ENCODE measurements at regions not wholly inside any gene's neighbourhood (a gene's known extent, or its start where the extent isn't known, plus 50 kb on each side); places are given as distances from the start of the nearest gene placed in this dataset.
A peak's percentile ranks its signal among the peaks of the same experiment; 100 is the strongest.

- H3K27me3 ChIP-seq (ENCODE audit: low read depth, low read length), result no peaks in the 10 kb centered on the region
- no peak overlapping the region for H3K4me3 ChIP-seq (ENCODE audit: low read depth in 1 of 2, low read length in 2 of 2)
- H3K4me1 ChIP-seq (ENCODE audit: control insufficient read depth in 1 of 2, insufficient read depth in 2 of 2, low read length in 2 of 2), result peaks cover 0 to 8% of the 10 kb centered on the region in 2 donors
- no peaks in the 10 kb centered on the region for H3K9me3 ChIP-seq (ENCODE audit: control insufficient read depth in 1 of 2, low read length in 2 of 2)
- no peaks in the 10 kb centered on the region for H3K36me3 ChIP-seq (ENCODE audit: control insufficient read depth in 1 of 2, insufficient read depth in 2 of 2, low read length in 2 of 2)
- H3K27ac ChIP-seq (ENCODE audit: low read length), result no peak overlapping the region
Measured at GRCh38 chr6:168979254-168979653, 274.4 kb downstream of the THBS2 start.

- H3K4me3 ChIP-seq (ENCODE audit: low read depth in 1 of 2, low read length in 2 of 2), result no peak overlapping the region
- no peak overlapping the region for H3K27ac ChIP-seq (ENCODE audit: low read length)
- H3K36me3 ChIP-seq (ENCODE audit: control insufficient read depth in 1 of 2, insufficient read depth in 2 of 2, low read length in 2 of 2), result no peaks in the 10 kb centered on the region
- H3K4me1 ChIP-seq (ENCODE audit: control insufficient read depth in 1 of 2, insufficient read depth in 2 of 2, low read length in 2 of 2), result no peaks in the 10 kb centered on the region
- no peaks in the 10 kb centered on the region for H3K9me3 ChIP-seq (ENCODE audit: control insufficient read depth in 1 of 2, low read length in 2 of 2)
- H3K27me3 ChIP-seq (ENCODE audit: low read depth, low read length), result no peaks in the 10 kb centered on the region
Measured at GRCh38 chr6:168972128-168972527, 281.5 kb downstream of the THBS2 start.

GRCh38 chr6:168971549-168971948 is 282.1 kb downstream of the THBS2 start:
- no peak overlapping the region for H3K27ac ChIP-seq (ENCODE audit: low read length)
- H3K27me3 ChIP-seq (ENCODE audit: low read depth, low read length), result no peaks in the 10 kb centered on the region
- H3K4me1 ChIP-seq (ENCODE audit: control insufficient read depth in 1 of 2, insufficient read depth in 2 of 2, low read length in 2 of 2), result no peaks in the 10 kb centered on the region

GRCh38 chr6:168968801-168969200 is 284.8 kb downstream of the THBS2 start:
- Histone ChIP-seq H3K36me3 (ENCODE audit: control insufficient read depth in 1 of 2, insufficient read depth in 2 of 2, low read length in 2 of 2) (no peaks in the 10 kb centered on the region), H3K4me1 (ENCODE audit: control insufficient read depth in 1 of 2, insufficient read depth in 2 of 2, low read length in 2 of 2) (no peaks in the 10 kb centered on the region), H3K27me3 (ENCODE audit: low read depth, low read length) (no peaks in the 10 kb centered on the region), H3K27ac (ENCODE audit: low read length) (no peak overlapping the region), H3K9me3 (ENCODE audit: control insufficient read depth in 1 of 2, low read length in 2 of 2) (no peaks in the 10 kb centered on the region), H3K4me3 (ENCODE audit: low read depth in 1 of 2, low read length in 2 of 2) (no peak overlapping the region)

More at GRCh38 chr6:168971549-168971948, 282.1 kb downstream of the THBS2 start:
- Histone ChIP-seq H3K4me3 (ENCODE audit: low read depth in 1 of 2, low read length in 2 of 2) (no peak overlapping the region), H3K36me3 (ENCODE audit: control insufficient read depth in 1 of 2, insufficient read depth in 2 of 2, low read length in 2 of 2) (no peaks in the 10 kb centered on the region), H3K9me3 (ENCODE audit: control insufficient read depth in 1 of 2, low read length in 2 of 2) (no peaks in the 10 kb centered on the region)

GRCh38 chr6:168968228-168968627 is 285.4 kb downstream of the THBS2 start:
- Histone ChIP-seq H3K27me3 (ENCODE audit: low read depth, low read length) (no peaks in the 10 kb centered on the region), H3K27ac (ENCODE audit: low read length) (peak overlapping the region; percentile 24), H3K36me3 (ENCODE audit: control insufficient read depth in 1 of 2, insufficient read depth in 2 of 2, low read length in 2 of 2) (no peaks in the 10 kb centered on the region), H3K9me3 (ENCODE audit: control insufficient read depth in 1 of 2, low read length in 2 of 2) (no peaks in the 10 kb centered on the region), H3K4me1 (ENCODE audit: control insufficient read depth in 1 of 2, insufficient read depth in 2 of 2, low read length in 2 of 2) (no peaks in the 10 kb centered on the region), H3K4me3 (ENCODE audit: low read depth in 1 of 2, low read length in 2 of 2) (no peak overlapping the region)

- Histone ChIP-seq H3K27ac (ENCODE audit: low read length) (peak overlapping the region; percentile 24), H3K9me3 (ENCODE audit: control insufficient read depth in 1 of 2, low read length in 2 of 2) (no peaks in the 10 kb centered on the region), H3K4me3 (ENCODE audit: low read depth in 1 of 2, low read length in 2 of 2) (no peak overlapping the region), H3K36me3 (ENCODE audit: control insufficient read depth in 1 of 2, insufficient read depth in 2 of 2, low read length in 2 of 2) (no peaks in the 10 kb centered on the region), H3K4me1 (ENCODE audit: control insufficient read depth in 1 of 2, insufficient read depth in 2 of 2, low read length in 2 of 2) (no peaks in the 10 kb centered on the region), H3K27me3 (ENCODE audit: low read depth, low read length) (no peaks in the 10 kb centered on the region)
Measured at GRCh38 chr6:168967281-168967925, 286.2 kb downstream of the THBS2 start.

- Histone ChIP-seq H3K36me3 (ENCODE audit: control insufficient read depth in 1 of 2, insufficient read depth in 2 of 2, low read length in 2 of 2) (no peaks in the 10 kb centered on the region), H3K27ac (ENCODE audit: low read length) (no peak overlapping the region), H3K27me3 (ENCODE audit: low read depth, low read length) (no peaks in the 10 kb centered on the region), H3K4me1 (ENCODE audit: control insufficient read depth in 1 of 2, insufficient read depth in 2 of 2, low read length in 2 of 2) (peaks cover 0 to 6% of the 10 kb centered on the region in 2 donors), H3K4me3 (ENCODE audit: low read depth in 1 of 2, low read length in 2 of 2) (no peak overlapping the region), H3K9me3 (ENCODE audit: control insufficient read depth in 1 of 2, low read length in 2 of 2) (no peaks in the 10 kb centered on the region)
Measured at GRCh38 chr6:168964138-168964835, 289.4 kb downstream of the THBS2 start.

GRCh38 chr6:168962886-168963285 is 290.8 kb downstream of the THBS2 start:
- Histone ChIP-seq H3K4me1 (ENCODE audit: control insufficient read depth in 1 of 2, insufficient read depth in 2 of 2, low read length in 2 of 2) (peaks cover 0 to 6% of the 10 kb centered on the region in 2 donors), H3K36me3 (ENCODE audit: control insufficient read depth in 1 of 2, insufficient read depth in 2 of 2, low read length in 2 of 2) (no peaks in the 10 kb centered on the region), H3K4me3 (ENCODE audit: low read depth in 1 of 2, low read length in 2 of 2) (no peak overlapping the region), H3K9me3 (ENCODE audit: control insufficient read depth in 1 of 2, low read length in 2 of 2) (no peaks in the 10 kb centered on the region), H3K27me3 (ENCODE audit: low read depth, low read length) (no peaks in the 10 kb centered on the region), H3K27ac (ENCODE audit: low read length) (no peak overlapping the region)

GRCh38 chr6:168961264-168961656 is 292.4 kb downstream of the THBS2 start:
- Histone ChIP-seq H3K4me1 (ENCODE audit: control insufficient read depth in 1 of 2, insufficient read depth in 2 of 2, low read length in 2 of 2) (peaks cover 4 to 6% of the 10 kb centered on the region in 2 donors), H3K27ac (ENCODE audit: low read length) (no peak overlapping the region), H3K36me3 (ENCODE audit: control insufficient read depth in 1 of 2, insufficient read depth in 2 of 2, low read length in 2 of 2) (no peaks in the 10 kb centered on the region), H3K27me3 (ENCODE audit: low read depth, low read length) (no peaks in the 10 kb centered on the region), H3K9me3 (ENCODE audit: control insufficient read depth in 1 of 2, low read length in 2 of 2) (no peaks in the 10 kb centered on the region), H3K4me3 (ENCODE audit: low read depth in 1 of 2, low read length in 2 of 2) (no peak overlapping the region)

- no peak overlapping the region for H3K4me3 ChIP-seq (ENCODE audit: low read depth in 1 of 2, low read length in 2 of 2)
- peaks cover 4 to 6% of the 10 kb centered on the region in 2 donors for H3K4me1 ChIP-seq (ENCODE audit: control insufficient read depth in 1 of 2, insufficient read depth in 2 of 2, low read length in 2 of 2)
- H3K36me3 ChIP-seq (ENCODE audit: control insufficient read depth in 1 of 2, insufficient read depth in 2 of 2, low read length in 2 of 2), result no peaks in the 10 kb centered on the region
- no peaks in the 10 kb centered on the region for H3K9me3 ChIP-seq (ENCODE audit: control insufficient read depth in 1 of 2, low read length in 2 of 2)
- no peaks in the 10 kb centered on the region for H3K27me3 ChIP-seq (ENCODE audit: low read depth, low read length)
- H3K27ac ChIP-seq (ENCODE audit: low read length), result no peak overlapping the region
Measured at GRCh38 chr6:168960551-168961263, 292.9 kb downstream of the THBS2 start.

- Histone ChIP-seq H3K27ac (ENCODE audit: low read length) (no peak overlapping the region), H3K27me3 (ENCODE audit: low read depth, low read length) (no peaks in the 10 kb centered on the region), H3K36me3 (ENCODE audit: control insufficient read depth in 1 of 2, insufficient read depth in 2 of 2, low read length in 2 of 2) (no peaks in the 10 kb centered on the region), H3K9me3 (ENCODE audit: control insufficient read depth in 1 of 2, low read length in 2 of 2) (no peaks in the 10 kb centered on the region), H3K4me1 (ENCODE audit: control insufficient read depth in 1 of 2, insufficient read depth in 2 of 2, low read length in 2 of 2) (peaks cover 4 to 6% of the 10 kb centered on the region in 2 donors), H3K4me3 (ENCODE audit: low read depth in 1 of 2, low read length in 2 of 2) (no peak overlapping the region)
Measured at GRCh38 chr6:168959696-168960095, 293.9 kb downstream of the THBS2 start.
